ENCODE measurements at regions not wholly inside any gene's neighbourhood (a gene's known extent, or its start where the extent isn't known, plus 50 kb on each side); places are given as distances from the start of the nearest gene placed in this dataset.

DNA sequence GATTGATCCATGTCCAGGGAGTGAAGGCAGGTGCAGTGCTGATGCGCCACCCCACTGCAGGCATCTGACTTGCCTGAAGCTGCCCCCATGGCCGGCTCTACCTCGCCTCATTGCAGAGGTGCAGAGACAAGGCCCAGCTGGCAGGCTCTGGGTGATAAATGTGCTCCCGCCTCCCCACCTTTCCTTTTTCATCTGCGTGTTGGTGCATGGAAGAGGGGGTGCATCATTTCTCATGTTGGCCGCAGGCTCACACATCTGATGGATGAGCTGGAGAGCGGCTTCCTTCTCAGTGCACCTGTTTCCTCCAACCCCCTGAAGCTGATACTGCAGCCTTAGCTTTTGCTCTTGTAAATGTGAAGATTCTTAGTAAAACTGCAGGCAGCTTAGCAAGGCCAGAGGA lies 306.0 kb upstream of the KAZN start:
- intact Hi-C loops (cut with DNase I): no loop called here

DNA sequence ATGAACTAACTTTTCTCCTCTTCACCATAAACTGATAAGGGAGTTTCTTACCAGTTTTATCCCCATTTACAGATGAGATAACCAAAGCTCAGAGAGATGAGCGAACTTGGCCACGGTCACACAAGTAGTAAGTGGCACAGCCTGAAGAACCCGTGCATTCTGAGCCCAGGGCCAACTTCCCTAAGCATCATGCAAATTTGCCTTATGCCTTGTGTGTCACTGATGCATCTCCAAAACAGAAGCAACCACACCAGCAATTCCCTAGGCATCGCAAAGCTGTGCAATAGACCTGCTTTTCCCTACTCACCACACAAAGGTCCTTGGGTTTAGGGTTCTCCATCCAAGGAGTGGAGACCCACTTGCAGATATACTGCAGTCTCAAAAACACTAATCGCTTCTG lies 304.5 kb upstream of the KAZN start:
- Histone ChIP-seq H3K27me3 (no peaks in the 10 kb centered on the region), H3K36me3 (no peaks in the 10 kb centered on the region), H3K27ac (no peak overlapping the region), H3K4me3 (no peak overlapping the region), H3K9me3 (no peaks in the 10 kb centered on the region), H3K4me1 (no peaks in the 10 kb centered on the region)
- TF ChIP-seq, protein P1, sequence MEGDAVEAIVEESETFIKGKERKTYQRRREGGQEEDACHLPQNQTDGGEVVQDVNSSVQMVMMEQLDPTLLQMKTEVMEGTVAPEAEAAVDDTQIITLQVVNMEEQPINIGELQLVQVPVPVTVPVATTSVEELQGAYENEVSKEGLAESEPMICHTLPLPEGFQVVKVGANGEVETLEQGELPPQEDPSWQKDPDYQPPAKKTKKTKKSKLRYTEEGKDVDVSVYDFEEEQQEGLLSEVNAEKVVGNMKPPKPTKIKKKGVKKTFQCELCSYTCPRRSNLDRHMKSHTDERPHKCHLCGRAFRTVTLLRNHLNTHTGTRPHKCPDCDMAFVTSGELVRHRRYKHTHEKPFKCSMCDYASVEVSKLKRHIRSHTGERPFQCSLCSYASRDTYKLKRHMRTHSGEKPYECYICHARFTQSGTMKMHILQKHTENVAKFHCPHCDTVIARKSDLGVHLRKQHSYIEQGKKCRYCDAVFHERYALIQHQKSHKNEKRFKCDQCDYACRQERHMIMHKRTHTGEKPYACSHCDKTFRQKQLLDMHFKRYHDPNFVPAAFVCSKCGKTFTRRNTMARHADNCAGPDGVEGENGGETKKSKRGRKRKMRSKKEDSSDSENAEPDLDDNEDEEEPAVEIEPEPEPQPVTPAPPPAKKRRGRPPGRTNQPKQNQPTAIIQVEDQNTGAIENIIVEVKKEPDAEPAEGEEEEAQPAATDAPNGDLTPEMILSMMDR (IDR thresholded peaks at IDR 0.05): no peak
- no peak for DNase-seq
- no peak for ATAC-seq
- intact Hi-C loops (cut with DNase I): no loop called here

More for the DNA sequence above, 306.0 kb upstream of the KAZN start:
- TF ChIP-seq, protein P1 (IDR thresholded peaks at IDR 0.05): no peak
- Histone ChIP-seq H3K27me3 (no peaks in the 10 kb centered on the region), H3K27ac (no peak overlapping the region), H3K36me3 (no peaks in the 10 kb centered on the region), H3K4me1 (no peaks in the 10 kb centered on the region), H3K9me3 (no peaks in the 10 kb centered on the region), H3K4me3 (no peak overlapping the region)
- DNase-seq (no peak), ATAC-seq (no peak)

DNA sequence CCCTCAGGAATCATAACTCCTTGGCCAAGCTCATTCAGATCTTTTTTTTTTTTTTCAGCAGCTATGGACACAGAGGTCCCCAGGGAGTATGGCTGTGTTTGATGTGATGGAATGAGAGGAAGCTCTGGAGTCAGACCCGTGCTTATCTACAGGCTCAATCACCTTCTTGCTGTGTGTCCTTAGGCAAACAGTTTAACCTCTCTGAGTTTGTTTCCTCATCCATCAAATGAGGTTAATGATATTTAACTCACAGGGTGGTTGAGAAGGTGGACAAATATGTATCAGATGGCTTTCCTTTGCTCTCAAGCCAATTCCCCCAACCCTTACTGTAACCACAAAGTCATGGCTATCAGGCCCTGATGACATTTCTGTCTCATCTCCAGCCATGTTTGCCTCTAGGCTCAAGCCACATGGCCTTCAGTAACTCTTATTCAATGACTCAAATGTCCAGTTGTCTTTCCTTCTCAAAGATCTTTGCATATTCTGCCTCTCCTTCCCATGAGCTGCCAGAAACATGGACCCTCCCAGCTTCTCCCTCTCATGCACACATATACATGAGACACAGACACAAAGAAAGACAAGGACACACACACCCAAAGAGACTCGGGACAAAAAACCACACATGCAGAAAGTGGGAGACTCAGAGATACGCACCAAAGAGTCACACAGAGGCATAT lies 303.5 kb upstream of the KAZN start:
- DNase-seq (no peak), ATAC-seq (no peak)
- Histone ChIP-seq H3K27me3 (no peaks in the 10 kb centered on the region), H3K9me3 (no peaks in the 10 kb centered on the region), H3K36me3 (no peaks in the 10 kb centered on the region), H3K4me3 (no peak overlapping the region), H3K27ac (no peak overlapping the region), H3K4me1 (no peaks in the 10 kb centered on the region)
- intact Hi-C loops (cut with DNase I): no loop called here
- TF ChIP-seq, protein P1 (IDR thresholded peaks at IDR 0.05): no peak

DNA sequence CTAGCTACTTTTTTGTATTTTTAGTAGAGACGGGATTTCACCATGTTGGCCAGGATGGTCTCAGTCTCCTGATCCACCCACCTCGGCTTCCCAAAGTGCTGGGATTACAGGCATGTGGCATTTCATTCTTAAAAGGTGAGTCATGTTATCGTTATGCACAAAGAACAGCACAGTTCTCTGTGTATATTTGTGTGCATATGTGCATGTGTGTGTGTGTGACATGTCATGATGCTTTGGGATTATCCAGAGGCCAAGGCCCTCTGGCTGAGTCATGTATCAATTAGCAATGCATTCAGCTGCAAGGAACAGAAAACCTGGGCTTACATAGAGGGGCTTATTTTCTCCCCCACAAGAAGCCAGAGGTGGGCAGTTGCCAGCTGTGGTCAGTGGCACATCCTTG lies 301.7 kb upstream of the KAZN start:
- H3K9me3 ChIP-seq: no peaks in the 10 kb centered on the region
- H3K4me1 ChIP-seq: no peaks in the 10 kb centered on the region
- no peak overlapping the region for H3K27ac ChIP-seq
- TF ChIP-seq, protein P1 (IDR thresholded peaks at IDR 0.05): no peak
- H3K36me3 ChIP-seq: no peaks in the 10 kb centered on the region
- intact Hi-C loops (cut with DNase I): no loop called here
- DNase-seq: no peak
- H3K27me3 ChIP-seq: no peaks in the 10 kb centered on the region
- ATAC-seq: no peak
- no peak overlapping the region for H3K4me3 ChIP-seq

DNA sequence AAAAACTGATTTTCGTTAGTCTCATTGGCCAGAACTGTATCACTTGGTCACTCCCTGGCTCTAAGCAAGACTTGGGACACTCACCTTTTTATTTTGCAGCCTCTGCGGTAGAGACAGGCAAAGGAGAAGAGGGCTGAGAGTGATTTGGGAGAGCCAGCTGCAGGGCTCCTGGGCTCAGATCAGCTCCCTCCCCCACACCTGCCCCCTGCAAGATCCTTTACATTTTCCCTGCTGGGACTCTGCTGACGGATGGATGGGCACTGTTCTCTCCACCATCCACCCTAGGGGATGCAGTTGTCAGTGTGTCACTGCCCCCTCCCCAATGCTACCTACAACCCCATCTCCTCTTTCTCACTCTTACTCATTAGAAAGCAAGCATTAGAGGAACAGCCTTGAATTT lies 301.1 kb upstream of the KAZN start:
- Histone ChIP-seq H3K4me3 (no peak overlapping the region), H3K27ac (no peak overlapping the region), H3K4me1 (no peaks in the 10 kb centered on the region), H3K27me3 (no peaks in the 10 kb centered on the region), H3K36me3 (no peaks in the 10 kb centered on the region), H3K9me3 (no peaks in the 10 kb centered on the region)
- TF ChIP-seq, protein P1 (IDR thresholded peaks at IDR 0.05): no peak
- no peak for DNase-seq
- intact Hi-C loops (cut with DNase I): no loop called here
- ATAC-seq: no peak

DNA sequence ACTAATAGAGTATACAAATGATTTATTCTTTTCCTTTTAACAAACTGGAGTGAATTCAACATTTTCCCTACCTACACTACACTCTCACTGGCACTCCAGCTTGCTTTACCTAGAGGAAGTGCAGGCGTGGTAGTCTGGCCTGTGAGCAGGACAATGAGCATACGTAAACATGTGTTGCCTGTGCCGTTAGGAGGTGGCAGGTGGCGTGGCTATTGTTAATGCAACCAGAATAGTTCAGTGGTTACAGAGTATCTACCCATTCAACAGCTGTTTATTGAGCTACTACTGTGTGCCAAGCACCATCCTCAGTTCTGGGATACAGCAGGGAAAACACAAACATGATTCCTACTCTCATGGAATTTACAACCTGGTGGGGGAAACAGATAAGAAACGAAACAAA lies 299.7 kb upstream of the KAZN start:
- no peak overlapping the region for H3K4me3 ChIP-seq
- H3K4me1 ChIP-seq: no peaks in the 10 kb centered on the region
- H3K27ac ChIP-seq: no peak overlapping the region
- H3K36me3 ChIP-seq: no peaks in the 10 kb centered on the region
- intact Hi-C loops (cut with DNase I): no loop called here
- no peaks in the 10 kb centered on the region for H3K9me3 ChIP-seq
- H3K27me3 ChIP-seq: no peaks in the 10 kb centered on the region
- ATAC-seq (no peak), DNase-seq (no peak)
- TF ChIP-seq, protein P1 (IDR thresholded peaks at IDR 0.05): no peak

Measured in upper lobe of right lung (tissue), 1 donor.